ENCODE measurements at regions not wholly inside any gene's neighbourhood (a gene's known extent, or its start where the extent isn't known, plus 50 kb on each side); places are given as distances from the start of the nearest gene placed in this dataset.

- Mint-ChIP-seq H3K27me3 (ENCODE audit: insufficient read depth, low read depth) (no peaks in the 10 kb centered on the region), H3K4me3 (no peak overlapping the region), H3K27ac (no peak overlapping the region), H3K36me3 (no peaks in the 10 kb centered on the region), H3K4me1 (peaks cover 2% of the 10 kb centered on the region), H3K9me3 (no peaks in the 10 kb centered on the region)
- no peaks in the 10 kb centered on the region for H4K20me1 ChIP-seq (ENCODE audit: low read depth)
- peaks cover 6% of the 10 kb centered on the region for H3K27me3 ChIP-seq
- TF ChIP-seq CTCF (IDR thresholded peaks at IDR 0.05) (no peak), EZH2 (IDR thresholded peaks at IDR 0.05) (no peak), EZH2phosphoT487 (IDR thresholded peaks at IDR 0.05) (no peak)
- no peak overlapping the region for H3K9ac ChIP-seq
- no peak overlapping the region for H3K4me3 ChIP-seq
- H3K79me2 ChIP-seq (ENCODE audit: low read depth) = no peaks in the 10 kb centered on the region
- no peak for DNase-seq (ENCODE audit: low spot score)
- H3K4me2 ChIP-seq = no peak overlapping the region
- H2AFZ ChIP-seq (replicated peaks) = no peak overlapping the region
- H3F3A ChIP-seq (ENCODE audit: low read depth) = no peaks in the 10 kb centered on the region
- no peaks in the 10 kb centered on the region for H3K9me3 ChIP-seq (ENCODE audit: low read depth)
- H3K4me1 ChIP-seq = no peaks in the 10 kb centered on the region
- H3K36me3 ChIP-seq = no peaks in the 10 kb centered on the region
- no peak overlapping the region for H3K27ac ChIP-seq
These were observed 60.1 kb upstream of the ASB17 start for GRCh38 chr1:75992312-75992711.

GRCh38 chr1:75993661-75994060 is 61.5 kb upstream of the ASB17 start:
- H3K27ac Mint-ChIP-seq = no peak overlapping the region
- H3K9me3 Mint-ChIP-seq = no peaks in the 10 kb centered on the region
- no peaks in the 10 kb centered on the region for H3K36me3 Mint-ChIP-seq
- Histone ChIP-seq H3K4me2 (no peak overlapping the region), H3K27ac (no peak overlapping the region), H3K9me3 (ENCODE audit: low read depth) (no peaks in the 10 kb centered on the region), H4K20me1 (ENCODE audit: low read depth) (no peaks in the 10 kb centered on the region), H3K27me3 (peaks cover 6% of the 10 kb centered on the region), H3K79me2 (ENCODE audit: low read depth) (no peaks in the 10 kb centered on the region), H2AFZ (replicated peaks) (no peak overlapping the region), H3K4me1 (no peaks in the 10 kb centered on the region), H3K4me3 (no peak overlapping the region), H3F3A (ENCODE audit: low read depth) (no peaks in the 10 kb centered on the region), H3K36me3 (no peaks in the 10 kb centered on the region), H3K9ac (no peak overlapping the region)
- no peak overlapping the region for H3K4me3 Mint-ChIP-seq
- no peaks in the 10 kb centered on the region for H3K27me3 Mint-ChIP-seq (ENCODE audit: insufficient read depth, low read depth)
- TF ChIP-seq CTCF (IDR thresholded peaks at IDR 0.05) = no peak
- no peak for TF ChIP-seq EZH2 (IDR thresholded peaks at IDR 0.05)
- no peak for TF ChIP-seq EZH2phosphoT487 (IDR thresholded peaks at IDR 0.05)
- DNase-seq (ENCODE audit: low spot score) = no peak
- peaks cover 2% of the 10 kb centered on the region for H3K4me1 Mint-ChIP-seq

GRCh38 chr1:75996196-75996595 is 64.0 kb upstream of the ASB17 start:
- H3K9me3 Mint-ChIP-seq = peaks cover 4% of the 10 kb centered on the region
- H4K20me1 ChIP-seq (ENCODE audit: low read depth) = no peaks in the 10 kb centered on the region
- peaks cover 2% of the 10 kb centered on the region for H3K4me1 Mint-ChIP-seq
- H3K9me3 ChIP-seq (ENCODE audit: low read depth) = no peaks in the 10 kb centered on the region
- H3K79me2 ChIP-seq (ENCODE audit: low read depth) = no peaks in the 10 kb centered on the region
- no peaks in the 10 kb centered on the region for H3F3A ChIP-seq (ENCODE audit: low read depth)
- no peak overlapping the region for H2AFZ ChIP-seq (replicated peaks)
- H3K27me3 Mint-ChIP-seq (ENCODE audit: insufficient read depth, low read depth) = peaks cover 4% of the 10 kb centered on the region
- no peaks in the 10 kb centered on the region for H3K4me1 ChIP-seq
- no peak overlapping the region for H3K4me3 Mint-ChIP-seq
- no peak for DNase-seq (ENCODE audit: low spot score)
- no peaks in the 10 kb centered on the region for H3K36me3 Mint-ChIP-seq
- no peak overlapping the region for H3K9ac ChIP-seq
- no peak overlapping the region for H3K27ac Mint-ChIP-seq
- H3K4me2 ChIP-seq = no peak overlapping the region
- no peaks in the 10 kb centered on the region for H3K27me3 ChIP-seq
- no peak overlapping the region for H3K27ac ChIP-seq
- TF ChIP-seq EZH2phosphoT487 (IDR thresholded peaks at IDR 0.05) (no peak), EZH2 (IDR thresholded peaks at IDR 0.05) (no peak), CTCF (IDR thresholded peaks at IDR 0.05) (no peak)
- H3K36me3 ChIP-seq = no peaks in the 10 kb centered on the region
- no peak overlapping the region for H3K4me3 ChIP-seq

DNA sequence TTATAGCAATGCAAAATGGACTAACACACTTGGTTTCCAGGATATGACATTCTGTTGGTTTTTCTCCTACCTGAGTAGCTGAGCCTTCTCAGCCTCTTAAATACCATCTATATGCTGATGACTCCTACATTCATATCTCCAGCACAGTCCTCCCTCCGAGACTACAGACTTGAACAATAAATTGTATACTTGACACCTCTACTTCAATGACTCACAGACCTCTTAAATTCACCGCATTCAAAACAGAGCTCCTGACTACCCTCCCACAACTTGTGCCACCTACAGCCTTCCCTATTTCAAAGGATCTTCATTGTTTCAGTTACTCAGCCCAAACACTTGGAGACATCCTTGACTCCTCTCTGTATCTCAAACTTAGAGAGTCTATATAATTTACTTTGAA is 66.8 kb upstream of the ASB17 start:
- no peaks in the 10 kb centered on the region for H3K36me3 ChIP-seq
- H3K9me3 Mint-ChIP-seq = peaks cover 4% of the 10 kb centered on the region
- no peak overlapping the region for H2AFZ ChIP-seq (replicated peaks)
- H3K4me1 ChIP-seq = no peaks in the 10 kb centered on the region
- no peaks in the 10 kb centered on the region for H3K27me3 ChIP-seq
- H3K9me3 ChIP-seq (ENCODE audit: low read depth) = no peaks in the 10 kb centered on the region
- H3K4me2 ChIP-seq = no peak overlapping the region
- H3K79me2 ChIP-seq (ENCODE audit: low read depth) = no peaks in the 10 kb centered on the region
- peaks cover 4% of the 10 kb centered on the region for H3K27me3 Mint-ChIP-seq (ENCODE audit: insufficient read depth, low read depth)
- no peak overlapping the region for H3K4me3 ChIP-seq
- no peak overlapping the region for H3K9ac ChIP-seq
- no peaks in the 10 kb centered on the region for H3F3A ChIP-seq (ENCODE audit: low read depth)
- TF ChIP-seq EZH2phosphoT487 (IDR thresholded peaks at IDR 0.05) (no peak), CTCF (IDR thresholded peaks at IDR 0.05) (no peak), EZH2 (IDR thresholded peaks at IDR 0.05) (no peak)
- H4K20me1 ChIP-seq (ENCODE audit: low read depth) = no peaks in the 10 kb centered on the region
- H3K27ac Mint-ChIP-seq = no peak overlapping the region
- no peak overlapping the region for H3K4me3 Mint-ChIP-seq
- H3K36me3 Mint-ChIP-seq = no peaks in the 10 kb centered on the region
- DNase-seq (ENCODE audit: low spot score) = no peak
- H3K27ac ChIP-seq = no peak overlapping the region
- no peaks in the 10 kb centered on the region for H3K4me1 Mint-ChIP-seq
